GM21423 (cell line): ENCODE measurements at regions not wholly inside any gene's neighbourhood (a gene's known extent, or its start where the extent isn't known, plus 50 kb on each side); places are given as distances from the start of the nearest gene placed in this dataset.

Experiments used
- ATAC-seq: cut with Tn5 transposase; IDR thresholded peaks from one replicate; pipeline ENCODE4 v1.9.1; 2021; ENCODE audit warnings: mild to moderate bottlenecking, moderate library complexity; ENCODE audit not compliant: unreplicated experiment

DNA sequence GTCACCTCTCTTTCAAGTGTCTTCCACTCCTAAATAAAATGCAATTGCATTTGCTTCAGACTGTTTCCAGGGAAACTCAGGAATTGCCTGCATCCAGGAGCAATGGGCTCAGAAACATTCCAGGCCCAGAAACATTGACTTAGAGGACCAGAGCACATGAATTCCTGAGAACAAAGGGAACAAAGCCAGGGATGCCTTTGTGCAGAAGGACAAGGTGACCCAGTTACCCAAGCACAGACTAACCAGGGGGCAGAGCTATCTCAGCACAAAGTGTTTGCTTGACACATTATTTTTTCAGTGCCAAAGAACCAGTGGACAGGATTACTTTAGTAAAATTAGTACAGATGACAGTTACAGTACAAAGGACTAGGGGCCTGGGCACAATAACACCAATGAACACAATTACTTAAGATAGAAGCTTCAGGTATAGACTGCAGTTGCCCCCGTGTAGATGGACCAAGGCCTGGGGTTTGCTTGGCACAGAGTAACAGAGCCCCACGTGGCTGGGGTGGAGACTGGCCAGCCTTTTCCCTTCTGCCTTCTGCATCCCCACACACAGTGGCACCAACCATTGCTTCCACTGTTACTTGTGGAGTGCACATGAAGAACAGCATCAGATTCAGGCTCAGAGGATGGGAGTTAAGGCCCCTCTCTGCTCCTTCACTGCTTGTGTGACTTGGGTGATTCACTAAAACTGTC is 500.8 kb downstream of the INSC start:
- no peak for ATAC-seq

DNA sequence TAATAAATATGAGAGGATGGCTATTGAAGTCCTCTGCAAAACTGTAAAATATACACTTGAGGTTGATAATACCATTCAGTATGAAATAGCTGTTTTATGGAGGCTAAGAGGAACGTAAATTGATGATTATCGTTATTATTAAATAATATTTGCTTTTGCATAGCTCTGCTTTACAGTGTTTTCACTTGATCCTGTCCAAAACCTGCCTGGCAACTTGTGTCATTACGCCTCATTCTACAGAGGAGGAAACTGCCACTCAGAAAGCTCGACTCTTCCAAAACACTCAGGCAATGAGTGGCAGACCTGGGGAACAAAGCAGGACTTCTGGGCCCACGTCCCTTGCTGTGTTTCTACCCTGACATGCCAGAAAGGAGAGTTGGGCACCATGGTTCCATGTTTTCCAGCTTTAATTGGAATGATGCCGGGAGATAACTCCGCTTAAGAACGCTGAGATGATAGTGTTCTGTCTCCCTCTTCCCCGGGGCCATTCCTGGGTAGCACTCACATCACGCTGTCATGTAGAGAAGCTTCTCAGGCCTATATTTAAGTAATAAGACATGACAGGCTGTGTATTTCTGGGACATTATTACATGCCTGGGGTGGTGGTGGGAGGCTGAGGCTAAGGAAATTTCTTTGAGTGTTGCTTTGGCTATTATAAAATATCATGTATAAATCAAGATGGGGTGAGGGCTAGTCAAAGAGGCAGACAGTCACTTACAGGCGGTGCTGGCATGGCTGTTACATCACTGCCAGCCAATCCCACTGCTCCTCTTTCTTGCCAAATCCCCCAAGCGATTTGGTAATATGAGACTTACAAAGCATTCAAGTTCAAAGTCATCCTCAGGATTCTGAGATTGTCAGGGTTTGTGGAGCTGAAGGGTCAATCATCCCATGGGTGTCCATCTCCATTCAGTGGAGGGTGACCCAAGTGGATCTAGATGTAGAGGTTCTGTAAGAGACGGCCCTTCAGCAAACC is 501.7 kb downstream of the INSC start:
- ATAC-seq: no peak

DNA sequence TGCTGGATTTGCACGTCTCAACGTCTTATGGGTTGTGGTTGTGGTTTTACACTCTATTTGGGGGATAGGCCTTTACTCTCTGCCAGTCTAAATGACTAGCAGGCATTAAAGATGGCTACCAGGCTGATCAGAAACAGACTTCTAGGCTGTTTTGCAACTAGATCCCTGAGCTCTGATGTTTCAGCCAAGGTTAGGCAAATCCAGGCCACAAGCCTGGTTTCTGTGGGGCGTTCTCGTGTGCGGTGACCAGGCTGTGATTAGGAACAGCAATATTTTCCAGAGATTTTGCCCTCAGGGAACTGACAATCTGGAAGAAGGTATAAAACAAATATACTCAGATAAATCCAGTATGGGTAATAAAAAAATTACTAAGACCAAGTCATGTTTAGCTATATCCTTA is 502.4 kb downstream of the INSC start:
- no peak for ATAC-seq

DNA sequence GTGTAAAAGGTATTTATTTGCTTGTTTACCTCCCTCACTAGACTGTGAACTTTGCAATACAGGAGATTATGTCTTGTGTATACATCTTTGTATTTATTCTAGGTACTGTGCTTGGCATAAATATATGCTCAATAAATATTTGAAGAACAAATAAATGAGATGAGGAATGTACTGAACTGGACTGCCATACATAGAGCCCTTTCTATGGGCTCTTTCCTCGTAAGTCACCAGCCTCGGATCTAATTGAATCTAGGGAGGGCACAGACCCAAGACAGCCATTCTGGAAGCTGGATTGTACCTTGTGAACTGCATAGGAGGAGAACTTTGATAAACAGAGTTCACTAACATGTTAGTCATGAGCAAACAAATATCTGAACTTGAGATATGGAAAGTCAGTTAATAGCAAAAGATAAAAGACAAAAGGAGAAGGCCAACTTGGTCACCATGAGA is 503.9 kb downstream of the INSC start:
- ATAC-seq: no peak

DNA sequence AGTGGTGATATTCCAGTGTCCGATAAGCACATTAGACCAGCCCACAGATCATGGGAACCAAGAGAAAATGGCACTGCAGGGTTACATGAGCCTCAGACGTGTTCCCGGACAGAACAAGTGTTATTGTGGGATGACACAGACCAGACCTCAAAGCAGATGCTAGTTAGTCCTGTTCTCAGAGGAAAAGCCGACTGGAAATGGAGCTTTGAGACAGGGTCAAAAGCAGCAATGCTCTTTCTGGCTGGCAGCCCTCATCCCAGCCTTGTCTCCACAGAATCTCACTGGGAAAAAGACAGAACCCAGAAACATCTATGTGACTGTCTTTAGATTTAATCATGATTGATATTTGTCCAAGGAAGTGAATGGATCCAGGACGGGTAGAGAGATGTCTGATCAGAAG is 506.8 kb downstream of the INSC start:
- ATAC-seq: no peak

DNA sequence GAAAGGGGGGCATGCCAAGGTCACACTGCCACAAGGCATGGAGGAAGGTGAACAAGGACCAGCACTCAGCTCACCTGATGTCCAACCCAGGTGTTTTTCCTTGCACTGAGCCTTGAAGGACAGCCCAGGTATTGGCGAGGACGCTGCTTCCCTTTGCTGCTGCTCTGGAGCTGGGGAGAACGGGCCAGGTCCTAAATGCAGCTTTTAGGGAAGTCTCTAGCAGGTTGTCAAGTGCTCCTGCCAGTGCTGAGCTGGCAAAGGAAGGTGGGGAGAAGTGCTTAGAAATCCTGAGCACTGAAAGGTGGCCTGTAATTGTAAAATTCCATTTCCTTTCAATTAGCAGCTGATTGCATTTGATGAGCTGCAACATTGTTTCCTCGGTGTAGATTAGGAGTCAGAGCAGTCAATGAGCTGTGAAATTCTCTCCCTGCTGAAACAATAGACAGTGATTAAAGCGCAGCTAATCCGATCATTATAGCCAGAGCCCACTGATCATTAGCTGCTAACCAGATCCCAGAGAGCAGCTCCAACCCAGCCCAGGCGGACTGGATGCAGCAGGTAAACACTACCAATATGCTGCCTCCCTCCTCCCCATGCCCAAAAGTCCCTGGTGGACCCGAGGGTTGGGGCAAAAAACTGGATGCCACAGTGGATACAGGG is 507.6 kb downstream of the INSC start:
- no peak for ATAC-seq

DNA sequence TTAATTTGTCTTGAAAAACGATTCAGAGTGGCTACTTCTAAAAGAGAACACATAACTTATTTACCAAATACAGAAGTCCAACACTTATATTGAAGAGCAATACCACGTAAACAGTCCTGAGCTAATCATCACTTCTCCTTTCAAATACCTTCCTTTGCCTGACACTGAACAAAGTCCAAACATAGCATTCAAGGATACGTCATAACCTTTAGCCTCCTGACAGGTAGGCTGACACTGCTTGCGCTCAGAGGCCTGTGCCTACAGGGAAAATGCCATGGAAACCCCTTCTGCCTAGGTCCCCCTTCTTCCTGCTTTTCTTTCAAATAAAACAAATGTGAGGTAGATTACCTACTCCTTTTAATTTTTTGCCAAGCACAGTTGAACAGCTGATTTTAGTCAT is 510.0 kb downstream of the INSC start:
- ATAC-seq: no peak

DNA sequence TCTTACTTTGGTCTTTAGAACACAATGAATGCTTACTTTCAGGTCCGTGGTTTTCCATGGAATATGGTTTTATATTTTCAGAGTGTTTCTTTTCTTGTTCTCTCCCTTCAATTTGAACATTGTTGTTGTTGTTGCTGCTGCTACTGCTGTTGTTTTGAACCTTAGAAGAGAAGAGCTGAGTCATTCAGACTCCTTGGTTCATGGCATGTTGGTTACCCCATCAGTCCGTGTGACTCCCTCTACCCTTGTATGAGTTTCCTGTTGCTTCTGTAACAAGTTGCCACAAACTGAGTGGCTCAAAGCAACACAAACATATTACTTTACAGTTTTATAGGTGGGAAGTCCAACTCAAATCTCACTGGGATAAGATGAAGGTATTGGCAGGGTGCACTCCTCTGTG is 511.0 kb downstream of the INSC start:
- ATAC-seq: no peak

DNA sequence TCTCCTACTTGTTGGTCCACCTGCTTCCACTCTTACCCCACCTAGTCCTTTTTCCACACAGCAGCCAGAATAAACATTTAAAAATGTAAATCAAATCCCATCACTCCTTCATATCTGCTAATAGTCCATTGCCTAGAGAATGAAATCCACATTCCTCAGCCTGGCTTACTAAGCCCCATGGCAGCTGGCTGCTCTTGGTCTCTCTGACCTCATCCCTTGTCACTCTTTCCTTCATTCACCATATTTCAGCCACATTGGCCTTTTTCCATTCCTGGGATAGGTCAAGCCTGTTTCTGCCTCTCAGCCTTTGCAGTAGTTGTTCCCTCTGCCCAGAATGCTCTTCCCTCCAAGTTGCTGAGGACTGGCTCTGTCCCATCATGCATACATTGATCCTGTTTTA is 512.8 kb downstream of the INSC start:
- no peak for ATAC-seq

DNA sequence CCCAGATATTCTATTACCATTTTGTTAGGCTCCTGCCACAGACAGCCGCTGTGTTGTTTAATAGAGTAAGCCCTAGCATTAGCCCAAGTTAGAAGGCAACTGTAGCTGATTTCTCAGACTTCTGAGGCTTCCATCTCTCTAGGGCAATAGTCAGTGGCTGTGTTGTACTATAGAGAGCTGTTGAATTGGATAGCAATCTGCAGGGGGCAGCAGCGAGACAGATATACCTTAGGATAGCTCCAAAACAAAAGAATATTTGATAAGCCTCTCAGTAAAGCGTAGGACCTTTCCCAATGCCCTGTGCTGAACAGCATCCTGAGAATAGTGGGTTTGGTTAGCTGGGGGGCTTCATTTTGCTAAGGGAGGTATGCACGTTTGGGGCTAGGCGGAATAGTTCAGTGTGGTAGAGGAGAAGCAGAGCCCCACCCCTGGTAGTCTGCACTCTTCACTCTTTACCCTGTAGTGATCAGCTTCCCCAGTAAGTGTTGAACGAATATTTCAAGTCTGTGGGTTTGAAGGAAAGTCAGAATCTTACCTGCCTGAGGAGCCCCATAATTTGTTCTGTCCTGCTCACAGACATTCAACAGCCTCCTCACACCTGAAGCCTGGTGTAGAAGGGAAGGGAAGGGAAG is 515.1 kb downstream of the INSC start:
- no peak for ATAC-seq

DNA sequence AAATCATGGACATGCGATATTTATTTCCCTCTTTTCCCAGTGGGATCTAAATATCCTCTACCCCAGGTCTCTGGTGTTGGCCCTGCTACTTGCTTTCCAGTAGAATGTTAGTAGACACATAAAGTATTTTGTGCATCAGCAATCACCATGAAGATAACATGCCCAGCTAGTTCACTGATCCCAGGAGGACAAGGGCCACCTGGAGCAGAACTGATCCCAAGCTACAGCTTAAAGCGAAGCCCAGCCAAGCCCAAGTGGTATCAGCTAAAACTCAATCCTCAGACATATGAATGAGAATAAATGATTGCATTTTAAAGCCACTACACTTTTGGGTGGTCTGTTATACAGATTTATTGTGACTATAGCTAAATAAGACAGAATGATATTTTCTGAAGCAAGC is 516.2 kb downstream of the INSC start:
- ATAC-seq: no peak

DNA sequence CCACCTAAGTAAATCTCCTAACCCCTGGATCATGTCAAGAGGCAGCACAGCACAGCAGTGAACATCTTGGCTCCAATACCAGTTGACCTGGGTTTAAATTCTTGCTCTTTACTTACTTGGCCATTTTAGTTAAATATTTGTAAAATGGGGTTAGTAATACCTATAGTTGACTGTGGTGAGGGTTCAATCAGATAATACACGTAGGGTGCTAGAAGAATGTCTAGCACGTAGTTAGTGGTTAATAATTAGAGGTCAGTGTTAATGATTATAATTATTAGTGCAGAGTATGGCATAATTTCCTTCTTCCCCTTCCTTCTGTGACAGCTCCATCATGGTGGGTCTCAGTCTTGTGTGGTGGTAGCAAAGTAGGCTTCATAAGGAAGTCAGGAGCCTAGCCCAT is 520.8 kb downstream of the INSC start:
- no peak for ATAC-seq

DNA sequence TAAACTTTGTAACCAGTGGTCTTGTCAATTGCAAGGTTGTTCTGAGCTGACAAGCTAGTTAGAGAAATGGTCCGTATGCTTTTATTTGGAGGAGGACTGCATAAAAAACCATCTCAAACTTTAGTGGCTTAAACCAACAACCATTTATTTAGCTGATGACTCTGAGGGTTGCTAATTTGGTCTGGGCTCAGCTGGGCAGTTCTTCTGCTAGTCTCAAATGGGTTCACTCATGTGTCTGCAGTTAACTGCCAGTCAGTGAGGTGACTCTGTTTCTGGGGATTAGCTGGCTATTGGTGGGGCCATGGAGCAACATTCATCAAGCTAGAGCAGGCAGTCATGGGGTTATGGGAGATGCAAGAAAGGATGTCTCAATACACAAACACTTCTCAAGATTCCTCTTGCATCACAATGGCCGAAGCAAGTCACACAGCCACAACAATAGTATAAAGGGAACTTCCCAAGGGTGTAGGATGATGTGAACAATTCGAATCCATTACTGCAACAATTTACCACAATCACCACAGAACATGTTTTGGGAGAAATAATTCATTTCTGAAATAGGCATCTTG is 521.9 kb downstream of the INSC start:
- no peak for ATAC-seq

DNA sequence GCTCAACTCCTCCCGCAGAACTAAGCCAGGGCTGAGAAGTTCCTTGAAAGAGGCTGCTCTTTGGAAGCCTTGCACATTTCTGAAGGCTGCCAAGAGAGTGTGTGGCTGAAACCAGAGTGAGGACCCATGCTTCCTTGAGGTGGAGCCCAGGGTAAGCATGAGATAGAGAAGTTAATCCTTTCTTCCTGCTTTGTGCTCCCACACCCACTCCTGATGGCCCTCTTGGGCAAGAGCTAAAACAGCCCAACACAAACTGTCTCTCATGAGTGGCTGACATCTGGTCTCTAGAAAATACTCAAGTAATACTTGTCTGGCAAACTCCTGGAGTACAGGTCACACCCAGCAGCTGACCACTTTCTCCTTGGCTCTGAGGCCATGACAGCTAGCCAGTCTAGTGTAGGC is 523.7 kb downstream of the INSC start:
- no peak for ATAC-seq

DNA sequence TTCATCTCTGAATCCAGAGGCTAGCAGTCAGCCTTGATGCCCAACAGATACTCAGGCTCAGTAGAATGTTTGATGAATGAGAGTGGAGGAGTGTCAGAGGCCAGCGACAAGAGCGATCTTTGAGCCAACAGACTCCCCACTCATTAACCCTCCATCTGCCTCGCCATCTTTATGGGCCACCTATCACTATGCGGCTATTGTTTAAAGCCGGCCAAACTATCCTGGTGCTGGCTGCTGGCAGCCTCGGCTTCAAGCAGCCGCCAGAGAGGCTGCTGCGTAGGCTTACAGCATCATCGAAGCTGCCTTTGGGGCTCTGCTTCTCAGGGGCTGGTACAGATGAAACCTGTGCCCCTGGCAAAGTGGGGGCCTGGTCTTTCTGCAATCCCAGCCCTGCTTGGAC is 525.6 kb downstream of the INSC start:
- ATAC-seq: no peak

DNA sequence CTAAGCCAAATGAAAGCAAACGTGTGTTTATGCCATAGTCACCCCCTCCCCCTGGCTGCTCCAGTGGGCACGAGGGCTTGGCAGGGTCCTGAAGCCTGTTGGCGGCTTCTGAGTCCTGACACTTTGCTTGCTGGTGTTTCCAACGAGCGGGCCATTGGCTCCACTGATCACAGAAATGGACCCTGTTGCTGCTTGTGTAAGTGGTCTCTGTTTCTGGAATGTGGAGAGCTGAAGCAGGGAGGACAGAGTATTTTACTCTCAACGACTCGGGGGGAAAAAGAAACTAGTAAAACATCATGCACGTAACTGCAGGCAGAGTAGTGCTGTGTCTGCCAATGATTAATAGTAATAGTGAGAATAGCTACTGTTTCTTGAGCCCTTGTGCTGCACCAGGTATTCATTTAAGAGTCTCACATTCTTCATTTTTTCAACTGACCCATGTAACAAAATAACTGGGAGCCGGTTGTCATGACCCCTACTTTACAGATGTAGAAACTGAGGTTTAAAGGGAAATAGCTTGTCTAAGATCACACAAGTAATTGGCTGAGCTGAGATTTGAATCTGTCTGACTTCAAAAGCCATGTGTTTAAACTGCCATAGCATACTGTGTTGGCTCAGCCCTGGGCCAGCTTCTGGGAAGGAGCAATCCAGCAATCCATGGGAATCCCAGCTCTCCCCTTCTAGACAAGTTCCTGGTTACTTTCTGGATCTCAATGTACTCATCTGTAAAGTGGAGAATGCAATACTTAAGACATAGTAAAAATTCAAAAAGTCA is 526.7 kb downstream of the INSC start:
- ATAC-seq: no peak

DNA sequence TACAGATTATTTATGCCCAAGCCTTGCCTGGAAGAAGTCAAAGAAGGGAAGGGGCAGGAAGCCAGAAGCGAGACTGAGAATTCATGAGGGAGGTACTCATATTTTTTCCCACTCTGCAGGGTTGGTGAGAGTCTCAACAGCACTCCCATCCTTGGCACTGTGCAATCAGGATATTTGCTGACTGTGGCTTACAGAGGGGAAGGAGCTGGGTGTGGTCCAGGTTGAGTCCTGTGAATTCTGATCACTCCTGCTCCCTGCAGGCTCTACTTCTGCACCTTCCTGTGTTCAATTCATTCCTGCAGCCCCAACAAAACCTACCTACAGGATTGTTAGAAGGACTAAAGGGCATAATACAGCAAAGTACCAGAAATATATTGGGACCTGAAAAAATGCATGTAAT is 530.5 kb downstream of the INSC start:
- no peak for ATAC-seq

DNA sequence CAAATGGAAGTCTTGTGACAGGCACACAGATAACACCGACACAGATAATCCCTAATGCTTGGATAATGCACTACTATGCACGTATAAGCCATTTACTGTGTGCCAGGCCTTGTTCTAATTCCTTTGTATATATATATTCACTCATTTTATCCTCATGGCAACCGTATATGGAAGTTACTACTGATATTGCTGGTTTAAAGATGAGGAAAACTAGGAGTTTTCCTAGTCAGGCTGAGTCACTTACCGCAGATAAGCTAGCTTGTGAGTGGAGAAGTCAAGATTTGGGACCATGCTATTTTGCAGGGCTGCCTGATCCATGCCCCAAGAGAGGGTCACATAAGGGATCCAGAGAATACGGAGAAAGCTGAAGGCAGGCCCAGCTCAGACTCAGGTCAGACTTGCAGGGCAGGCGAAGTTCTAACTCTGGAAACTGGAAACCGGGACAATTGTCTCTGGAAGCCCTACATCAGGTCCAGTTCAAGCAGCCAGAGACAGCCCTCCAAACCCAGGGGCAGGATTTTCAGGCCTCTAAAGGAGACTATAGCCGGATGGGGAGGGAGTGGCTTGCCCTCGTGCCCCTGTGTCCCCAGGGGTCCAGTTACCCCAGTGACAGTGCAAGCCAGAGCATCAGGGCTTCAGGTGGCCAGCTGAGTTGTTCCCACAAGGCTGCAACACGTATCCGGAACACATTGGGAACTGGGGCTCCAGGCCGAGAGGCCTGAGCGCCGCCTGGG is 534.8 kb downstream of the INSC start:
- ATAC-seq: no peak
